HG02981 (cell line): ENCODE measurements at regions not wholly inside any gene's neighbourhood (a gene's known extent, or its start where the extent isn't known, plus 50 kb on each side); places are given as distances from the start of the nearest gene placed in this dataset.

Experiments
- ATAC-seq: cut with Tn5 transposase; IDR thresholded peaks from one replicate; pipeline ENCODE4 v1.9.1; 2021; ENCODE audit warnings: mild to moderate bottlenecking, moderate library complexity; ENCODE audit not compliant: unreplicated experiment

DNA sequence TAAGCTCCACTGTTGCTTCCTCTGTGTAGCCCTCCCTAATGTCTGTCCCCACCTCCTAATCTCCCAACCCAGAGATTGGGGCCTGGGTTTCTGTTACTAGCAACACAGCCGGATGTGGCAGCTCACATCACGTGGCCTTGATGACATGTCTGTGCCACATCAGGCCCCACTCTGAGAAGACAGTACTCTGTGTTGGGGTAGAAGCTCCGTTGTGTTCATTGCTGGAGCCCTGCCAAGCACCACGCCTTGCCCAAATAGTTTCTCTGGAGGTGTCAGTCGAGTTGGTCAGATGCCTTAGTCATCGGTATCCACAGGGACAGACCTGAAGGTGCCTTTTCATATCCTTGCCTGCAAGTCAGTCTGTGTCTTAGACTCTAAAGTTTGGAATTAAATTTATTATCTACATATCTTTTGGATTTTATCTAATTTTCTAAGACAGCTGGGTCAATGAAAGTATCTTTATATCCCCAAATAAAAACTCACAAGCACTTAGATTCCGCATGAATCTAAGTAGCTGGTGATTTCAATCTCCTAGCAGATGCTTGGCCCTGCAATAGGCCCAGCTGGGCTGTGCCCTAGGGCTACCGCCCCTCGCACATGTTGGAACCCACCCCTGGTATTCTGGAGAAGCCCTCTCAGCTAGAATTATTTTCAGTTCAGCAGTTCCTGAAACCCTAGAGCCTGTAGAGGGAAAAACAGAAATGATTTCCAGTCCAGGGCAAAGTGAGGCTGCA lies 204.0 kb upstream of the TSHZ3 start:
- ATAC-seq, result no peak

- no peak for ATAC-seq
Measured at GRCh38 chr19:31553846-31554215, 204.6 kb upstream of the TSHZ3 start.

DNA sequence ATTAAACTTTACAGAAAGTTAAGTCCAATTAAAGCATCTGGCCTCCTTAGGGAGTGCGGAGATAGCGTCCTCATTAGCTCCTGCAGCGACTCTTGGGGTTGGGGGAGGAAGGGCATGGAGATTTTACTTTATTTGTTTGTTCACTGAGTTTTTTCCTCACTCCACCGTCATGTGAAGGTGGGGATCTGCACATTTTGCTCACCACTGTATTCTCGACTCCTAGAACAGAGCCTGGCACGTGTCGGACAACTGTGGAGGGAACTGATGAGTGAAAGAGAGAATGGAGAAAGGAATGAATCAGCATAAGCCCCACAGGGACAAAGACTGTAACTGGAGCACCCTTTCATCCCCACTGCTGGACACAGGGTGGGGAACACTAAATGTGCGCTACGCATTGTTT lies 205.1 kb upstream of the TSHZ3 start:
- no peak for ATAC-seq

DNA sequence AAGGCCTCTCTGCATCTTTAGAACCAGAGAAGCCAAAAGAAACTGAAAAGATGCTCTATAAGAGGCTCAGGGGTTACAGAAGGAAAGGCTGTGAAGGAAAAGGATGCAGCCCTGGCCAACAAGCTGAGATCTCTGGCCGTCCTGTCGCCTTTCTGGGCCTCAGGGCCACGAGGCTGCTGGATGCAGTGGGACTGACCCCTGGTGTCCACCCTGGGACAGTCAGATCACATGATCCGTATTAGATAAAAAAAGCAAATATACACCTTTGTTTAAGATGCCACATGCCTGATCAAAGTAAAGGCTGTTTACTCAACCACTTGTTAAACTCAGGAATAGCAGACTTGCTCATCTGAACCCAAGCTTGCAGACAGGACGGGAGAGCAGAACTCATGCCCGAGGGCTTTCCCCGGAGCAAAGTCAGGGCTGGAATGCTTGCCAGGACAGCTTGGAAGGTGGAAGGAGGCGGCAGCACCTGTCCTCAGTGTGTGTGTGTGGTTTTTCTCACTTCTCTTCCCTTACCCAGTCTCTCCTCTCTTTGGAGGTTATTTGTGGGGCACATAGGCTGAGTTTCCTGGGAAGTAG lies 206.5 kb upstream of the TSHZ3 start:
- no peak for ATAC-seq

DNA sequence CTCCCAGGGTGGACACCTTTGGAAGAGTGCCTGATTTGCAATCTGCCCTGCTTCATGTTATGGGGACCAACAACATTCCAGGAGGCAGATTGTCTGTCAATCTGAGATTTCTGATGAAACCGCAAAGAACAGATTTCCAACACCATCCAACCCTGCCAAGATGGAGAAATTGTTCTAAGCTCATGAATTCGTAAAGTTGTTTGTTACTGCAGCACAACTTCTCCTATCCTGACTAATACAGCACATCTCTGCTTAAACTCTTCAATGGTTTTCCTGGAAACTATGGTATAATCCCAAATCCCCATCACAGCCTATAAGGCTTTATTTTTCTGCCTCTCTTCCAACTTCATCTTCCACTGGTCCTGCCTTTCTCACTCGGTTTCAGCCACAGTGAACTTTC lies 210.3 kb upstream of the TSHZ3 start:
- ATAC-seq, result no peak

- no peak for ATAC-seq
Measured at GRCh38 chr19:31560086-31561060, 211.1 kb upstream of the TSHZ3 start.

DNA sequence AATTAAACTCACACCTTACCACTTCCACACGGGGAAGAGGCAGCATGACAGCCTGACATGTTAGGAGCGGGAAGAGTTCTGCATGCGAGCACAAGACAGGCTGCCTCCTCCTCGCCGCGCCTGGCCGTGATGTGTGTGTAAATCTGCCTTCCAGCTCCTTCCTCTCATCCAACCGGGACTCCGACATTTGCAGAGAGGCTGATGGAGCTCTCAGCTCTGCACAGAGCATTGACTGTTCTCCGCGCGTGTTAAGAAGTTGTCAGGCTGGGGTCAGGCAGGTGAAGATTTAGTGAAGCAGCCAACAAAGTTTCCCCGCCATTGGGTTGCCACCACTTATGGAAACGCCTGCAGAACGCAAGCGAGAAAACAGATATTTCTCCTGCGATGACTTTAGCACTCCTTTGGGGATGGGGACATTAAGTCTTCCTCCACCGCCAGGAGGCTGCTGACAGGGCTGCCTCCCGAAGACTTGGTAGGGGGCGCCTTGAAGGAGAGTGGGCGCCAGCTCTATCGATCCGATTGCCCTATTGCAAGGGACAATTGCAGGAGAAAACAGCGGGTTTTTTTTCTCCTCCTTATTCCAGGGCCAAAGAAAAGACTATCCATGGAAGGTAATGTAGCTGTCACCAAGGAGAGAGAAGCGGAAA lies 213.9 kb upstream of the TSHZ3 start:
- ATAC-seq, result no peak

GRCh38 chr19:31567776-31568175 lies 218.5 kb upstream of the TSHZ3 start:
- no peak for ATAC-seq

DNA sequence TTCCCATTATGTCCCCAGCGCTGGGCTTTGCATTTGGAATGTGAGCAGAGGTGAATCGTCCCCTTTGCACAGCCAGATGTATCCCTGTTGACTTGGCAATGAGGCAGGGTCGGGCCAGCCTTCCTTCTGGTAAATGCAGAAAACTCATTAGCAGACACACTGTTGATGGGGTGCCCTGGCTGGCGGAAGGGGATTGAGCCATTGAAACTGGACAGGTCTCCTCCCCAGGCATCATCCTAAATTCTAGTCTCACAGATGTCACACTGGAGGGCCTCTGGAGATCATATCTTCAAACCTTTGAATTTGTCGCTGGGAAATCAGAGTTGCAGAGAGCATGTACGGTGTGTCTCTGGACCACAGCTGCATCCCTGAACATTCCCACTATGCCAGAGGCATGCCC lies 219.5 kb upstream of the TSHZ3 start:
- ATAC-seq, result no peak

DNA sequence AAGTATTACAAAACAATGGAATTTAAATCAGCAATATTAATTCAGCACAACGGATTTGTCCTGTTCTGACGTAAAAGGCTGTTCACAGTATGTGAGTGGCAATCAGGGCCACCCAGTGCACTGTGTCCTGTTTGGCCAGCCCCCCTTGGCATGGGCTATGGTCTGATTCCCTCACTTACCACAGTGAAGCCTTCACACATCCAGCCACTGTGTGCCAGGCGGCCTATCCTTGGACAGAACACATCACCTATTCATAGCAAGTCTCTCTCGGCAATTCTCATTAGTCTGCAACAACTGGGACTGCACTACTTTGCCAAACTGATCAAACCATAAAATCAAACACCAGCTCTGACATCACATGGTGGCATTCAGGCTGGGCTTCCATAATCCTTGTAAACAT lies 221.5 kb upstream of the TSHZ3 start:
- no peak for ATAC-seq

GRCh38 chr19:31572102-31572975 lies 223.1 kb upstream of the TSHZ3 start:
- no peak for ATAC-seq

DNA sequence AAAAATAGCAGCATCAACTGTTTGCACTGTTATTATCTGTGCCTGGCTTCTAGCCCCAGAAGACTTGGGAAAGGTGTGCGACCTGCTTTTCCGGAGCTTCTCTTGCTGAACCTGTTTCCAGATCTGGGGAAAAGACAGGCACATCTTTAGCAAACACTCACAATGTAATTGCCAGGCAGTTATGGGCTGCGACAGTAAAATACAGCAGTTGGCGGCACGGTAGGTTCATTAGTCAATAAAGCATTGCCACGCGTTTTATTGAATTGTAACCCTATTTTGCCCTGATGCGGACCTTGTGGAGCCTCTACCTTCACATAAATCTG lies 223.7 kb upstream of the TSHZ3 start:
- ATAC-seq, result no peak

DNA sequence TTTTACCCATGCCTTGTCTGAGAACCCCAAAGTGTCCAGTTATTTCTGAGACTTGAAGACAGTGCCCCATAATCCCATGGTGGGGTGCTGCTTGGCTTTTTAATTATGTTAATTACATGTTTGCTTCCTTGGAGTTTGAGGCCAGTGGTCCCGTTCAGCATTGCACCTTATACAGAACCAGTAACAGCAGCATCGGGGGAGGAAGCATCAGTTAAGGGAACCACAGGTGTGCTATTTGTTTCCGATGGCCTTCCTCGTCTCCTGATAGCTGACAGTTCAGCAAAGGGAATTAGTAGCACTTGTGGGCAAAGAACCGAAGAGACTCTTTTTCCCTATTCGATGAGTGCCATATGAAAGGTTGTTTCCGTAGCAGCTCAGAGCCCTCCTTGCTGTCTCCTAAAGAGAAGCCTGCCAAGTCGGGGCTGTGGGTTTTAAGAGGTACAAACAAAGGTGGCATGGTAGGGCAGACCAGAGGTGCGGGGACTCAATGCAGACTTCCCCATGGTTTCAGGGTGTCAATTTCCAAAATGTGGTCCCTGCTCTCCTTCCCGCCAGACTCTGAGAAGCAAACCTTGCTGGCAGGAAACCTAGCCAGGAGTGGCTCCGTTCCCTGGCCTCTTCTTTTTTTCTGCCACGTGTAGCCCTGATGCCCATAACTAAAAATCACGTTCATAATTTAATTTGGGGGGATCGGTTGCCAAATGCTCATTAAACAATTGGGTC lies 225.2 kb upstream of the TSHZ3 start:
- ATAC-seq, result no peak

DNA sequence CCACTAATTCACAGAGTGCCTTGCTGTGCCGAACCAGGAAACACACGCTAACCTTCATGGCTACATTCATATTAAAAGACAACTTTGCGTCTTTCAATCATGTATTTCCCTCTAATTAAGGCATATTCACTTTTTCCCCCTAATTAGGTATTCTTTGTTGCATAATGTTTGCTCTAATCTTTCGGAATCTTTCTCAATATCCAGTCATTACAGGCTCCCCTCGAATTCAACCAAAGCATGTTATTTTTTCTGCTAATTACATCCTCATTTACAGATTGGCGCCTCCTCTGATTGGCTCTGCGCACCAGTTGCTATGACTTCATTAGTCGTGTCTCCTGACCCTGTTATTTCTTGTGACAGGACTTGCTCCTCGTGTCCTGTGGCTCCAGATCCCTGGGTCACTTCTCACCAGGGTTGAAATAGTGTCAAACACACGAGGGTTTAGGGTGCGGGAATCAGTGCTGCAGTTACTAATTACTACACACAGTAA lies 226.7 kb upstream of the TSHZ3 start:
- ATAC-seq, result no peak

- ATAC-seq, result no peak
Measured at GRCh38 chr19:31578326-31578725, 229.1 kb upstream of the TSHZ3 start.

DNA sequence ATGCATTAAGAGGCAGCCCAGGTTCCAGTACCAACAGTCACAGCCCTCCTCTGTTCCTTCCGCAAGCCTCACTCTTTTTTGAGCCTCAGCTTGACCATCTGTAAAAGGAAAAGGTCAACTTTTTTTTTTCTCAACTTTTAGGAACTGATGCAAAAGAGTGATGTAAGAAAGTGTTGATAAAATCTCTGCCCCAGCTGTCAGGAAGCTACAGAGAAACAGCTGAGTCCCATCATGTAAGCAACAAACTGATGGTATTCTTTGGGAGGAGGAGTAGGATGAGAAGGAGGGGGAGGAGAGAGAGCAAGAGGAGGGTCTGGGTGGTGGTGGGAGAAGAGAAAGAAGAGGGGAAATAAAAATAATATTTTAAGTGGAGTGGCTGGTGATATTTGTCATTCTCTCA lies 233.9 kb upstream of the TSHZ3 start:
- ATAC-seq, result no peak

DNA sequence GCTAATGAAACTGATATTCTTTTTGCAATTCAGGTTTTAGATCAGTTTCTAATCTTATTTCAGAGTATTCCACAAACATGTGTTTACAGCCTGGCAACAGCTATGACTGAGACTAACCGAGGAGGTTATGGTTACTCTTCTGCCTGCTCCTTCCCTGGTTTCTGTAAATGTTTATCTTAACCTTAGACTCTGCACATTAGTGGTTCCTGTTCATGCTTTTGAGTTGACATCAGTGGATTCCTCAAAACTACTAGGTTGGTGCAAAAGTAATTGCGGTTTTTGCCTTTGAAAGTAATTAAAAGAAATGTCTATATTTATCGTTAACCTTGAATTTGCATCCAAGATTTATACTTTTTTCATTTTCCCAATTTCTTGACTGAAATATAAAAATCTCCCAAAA lies 237.0 kb upstream of the TSHZ3 start:
- ATAC-seq, result no peak

GRCh38 chr19:31589109-31589508 lies 239.9 kb upstream of the TSHZ3 start:
- ATAC-seq, result no peak

- ATAC-seq, result no peak
Measured at GRCh38 chr19:31591258-31591657, 242.0 kb upstream of the TSHZ3 start.

DNA sequence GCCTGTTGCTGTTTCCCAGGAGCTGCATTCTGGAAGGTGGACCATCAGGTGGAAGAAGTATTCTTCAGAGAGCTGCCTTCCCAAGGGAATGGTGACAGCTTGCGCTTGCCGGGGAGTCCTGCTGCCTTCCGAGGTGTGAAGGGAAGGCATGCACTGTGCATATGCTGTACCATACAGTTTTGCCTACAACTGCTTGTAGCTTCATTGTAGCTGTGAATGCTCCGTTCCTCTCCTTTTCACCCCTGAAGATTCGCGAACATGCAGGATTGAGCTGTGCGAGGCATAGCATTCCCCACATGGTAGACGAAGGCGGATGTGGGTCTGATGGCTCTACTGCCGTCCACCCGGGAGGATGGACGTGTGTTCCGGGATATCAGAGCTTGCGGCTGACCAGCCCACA lies 243.2 kb upstream of the TSHZ3 start:
- ATAC-seq, result no peak
